DOHH2 (cell line): ENCODE measurements at regions not wholly inside any gene's neighbourhood (a gene's known extent, or its start where the extent isn't known, plus 50 kb on each side); places are given as distances from the start of the nearest gene placed in this dataset.

ENCODE experiments used
- H3F3A ChIP-seq: fragments of 200-600 bp; sonication (generic), shearing (Covaris generic); 2 replicates; pipeline ENCODE4 v1.6.0; 2016; ENCODE audit warnings: antibody characterized with exemption, mild to moderate bottlenecking; ENCODE audit not compliant: control insufficient read depth, insufficient read depth
- H3K27ac ChIP-seq: fragments of 200-600 bp; sonication (generic); 2 replicates; pipeline ENCODE4 v1.5.1; 2014; ENCODE audit warnings: low read depth, mild to moderate bottlenecking, low read length, moderate library complexity
- H3K27me3 ChIP-seq: fragments of 200-600 bp; sonication (generic); 2 replicates; pipeline ENCODE4 v1.6.1; 2014; ENCODE audit warnings: mild to moderate bottlenecking, low read length, mixed read lengths; ENCODE audit not compliant: control insufficient read depth
- H3K36me3 ChIP-seq: fragments of 200-600 bp; sonication (generic); 2 replicates; pipeline ENCODE4 v1.6.1; 2014; ENCODE audit warnings: mild to moderate bottlenecking, low read length, moderate library complexity, mixed read lengths; ENCODE audit not compliant: control insufficient read depth
- H3K4me1 ChIP-seq: fragments of 200-600 bp; sonication (generic); 2 replicates; pipeline ENCODE4 v1.6.1; 2014; ENCODE audit warnings: mild to moderate bottlenecking, low read length, mixed read lengths; ENCODE audit not compliant: control insufficient read depth
- H3K4me2 ChIP-seq: fragments of 200-600 bp; sonication (generic); 2 replicates; pipeline ENCODE4 v1.6.0; 2014; ENCODE audit warnings: mild to moderate bottlenecking, low read length, moderate library complexity
- H3K4me3 ChIP-seq: fragments of 200-600 bp; sonication (generic); 2 replicates; pipeline ENCODE4 v1.5.1; 2014; ENCODE audit warnings: mild to moderate bottlenecking, low read length, mixed read lengths
- H3K79me2 ChIP-seq: fragments of 200-600 bp; sonication (generic); 2 replicates; pipeline ENCODE4 v1.6.1; 2014; ENCODE audit warnings: mild to moderate bottlenecking, low read length, mixed read lengths; ENCODE audit not compliant: control insufficient read depth
- H3K9me2 ChIP-seq: fragments of 200-600 bp; sonication (generic); replicated peaks from 2 replicates; pipeline ENCODE4 v1.6.1; 2014; ENCODE audit warnings: mild to moderate bottlenecking, low read length, mixed read lengths; ENCODE audit not compliant: control insufficient read depth
- H3K9me3 ChIP-seq: fragments of 200-600 bp; sonication (generic); 2 replicates; pipeline ENCODE4 v1.6.1; 2014; ENCODE audit warnings: antibody characterized with exemption, low read length, mixed read lengths; ENCODE audit not compliant: control insufficient read depth, insufficient read depth
- H4K20me1 ChIP-seq: fragments of 200-600 bp; sonication (generic); 2 replicates; pipeline ENCODE4 v1.6.0; 2014; ENCODE audit warnings: low read depth, mild to moderate bottlenecking, antibody characterized with exemption, low read length, moderate library complexity; ENCODE audit not compliant: control insufficient read depth, insufficient read depth
- CTCF ChIP-seq: fragments of 200-600 bp; sonication (generic); IDR thresholded peaks from one replicate; pipeline ENCODE4 v1.5.1; 2014; ENCODE audit warnings: antibody characterized with exemption, mild to moderate bottlenecking, low read depth, low read length; ENCODE audit not compliant: poor library complexity, severe bottlenecking
- EZH2phosphoT487 ChIP-seq: fragments of 200-600 bp; sonication (generic); IDR thresholded peaks from 2 replicates; pipeline ENCODE4 v1.6.1; 2017; ENCODE audit warnings: borderline replicate concordance, mild to moderate bottlenecking, antibody characterized with exemption, low read length, moderate library complexity, mixed read lengths

DNA sequence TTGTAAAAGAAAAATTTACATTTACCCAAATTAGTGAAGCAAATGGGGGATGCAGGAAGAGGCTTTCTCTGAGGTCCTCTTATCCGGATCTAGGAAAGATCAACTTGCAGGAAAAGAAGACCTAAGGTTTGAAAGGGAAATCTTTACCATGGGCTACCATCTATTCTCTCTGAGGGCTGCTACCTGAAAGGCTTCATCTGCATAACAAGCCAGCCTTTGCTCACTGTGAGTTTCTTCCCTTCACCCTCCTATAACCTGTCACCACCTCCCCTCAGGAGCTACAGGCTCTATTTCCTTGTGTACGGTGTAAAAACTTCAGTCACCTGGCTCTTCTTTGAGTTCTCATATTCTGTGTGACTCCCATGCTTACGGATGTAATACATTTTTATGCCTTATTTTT lies 118.6 kb upstream of the BEND4 start:
- Histone ChIP-seq H3K4me1 (no peaks in the 10 kb centered on the region), H3K4me2 (no peak overlapping the region), H4K20me1 (no peaks in the 10 kb centered on the region), H3K27ac (no peak overlapping the region), H3F3A (no peaks in the 10 kb centered on the region), H3K79me2 (no peaks in the 10 kb centered on the region), H3K27me3 (no peaks in the 10 kb centered on the region), H3K4me3 (no peak overlapping the region), H3K9me2 (no peaks in the 10 kb centered on the region), H3K9me3 (no peaks in the 10 kb centered on the region), H3K36me3 (no peaks in the 10 kb centered on the region)
- TF ChIP-seq EZH2phosphoT487 (no peak), CTCF (no peak)

- Histone ChIP-seq H3K27me3 (peaks cover 17% of the 10 kb centered on the region), H3K4me1 (peaks cover 7% of the 10 kb centered on the region; the same call in 1 of the 2 replicates), H3K4me2 (no peak overlapping the region), H3F3A (no peaks in the 10 kb centered on the region), H3K9me2 (no peaks in the 10 kb centered on the region), H3K36me3 (no peaks in the 10 kb centered on the region), H3K27ac (no peak overlapping the region), H4K20me1 (no peaks in the 10 kb centered on the region), H3K9me3 (no peaks in the 10 kb centered on the region), H3K79me2 (no peaks in the 10 kb centered on the region), H3K4me3 (no peak overlapping the region)
- TF ChIP-seq EZH2phosphoT487 (no peak), CTCF (no peak)
Observed at GRCh38 chr4:42277291-42277690, 120.0 kb upstream of the SHISA3 start.

DNA sequence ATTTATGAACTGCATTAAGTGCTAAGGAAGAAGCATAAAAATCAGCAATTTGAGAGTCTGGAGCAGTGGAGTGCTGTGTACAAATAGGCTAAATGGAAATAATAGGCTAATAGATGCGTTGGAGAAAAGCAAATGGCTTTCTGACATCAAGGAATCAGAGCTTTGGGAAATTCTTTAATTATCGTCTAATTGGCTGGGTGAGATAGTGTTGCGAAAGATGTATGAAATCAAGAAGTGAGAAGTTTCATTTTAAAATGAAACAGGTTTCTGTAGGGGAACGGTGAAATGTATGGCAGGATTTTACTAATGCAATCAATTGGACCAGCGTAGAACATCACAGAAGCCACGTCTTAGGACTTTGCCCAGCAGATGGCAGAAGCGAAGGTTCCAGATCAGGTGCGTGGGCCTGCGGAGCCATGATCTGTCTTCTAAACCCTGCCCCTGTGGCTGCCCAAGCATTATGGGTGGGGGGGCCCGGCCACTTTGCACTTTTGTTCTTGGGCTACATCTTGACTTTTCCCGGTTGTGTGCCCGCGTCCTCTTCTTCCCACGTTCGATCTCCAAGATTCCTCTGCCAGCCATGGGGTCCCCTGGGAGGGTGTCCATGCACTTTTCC lies 118.5 kb upstream of the SHISA3 start:
- Histone ChIP-seq H3K79me2 (no peaks in the 10 kb centered on the region), H3K4me3 (no peak overlapping the region), H3K9me2 (no peaks in the 10 kb centered on the region), H3K9me3 (no peaks in the 10 kb centered on the region), H4K20me1 (no peaks in the 10 kb centered on the region), H3K4me1 (peaks cover 8% of the 10 kb centered on the region; the same call in 1 of the 2 replicates), H3K36me3 (no peaks in the 10 kb centered on the region), H3K4me2 (no peak overlapping the region), H3K27ac (no peak overlapping the region), H3K27me3 (peaks cover 17% of the 10 kb centered on the region), H3F3A (no peaks in the 10 kb centered on the region)
- TF ChIP-seq EZH2phosphoT487 (no peak), CTCF (no peak)
